ENCODE measurements at regions not wholly inside any gene's neighbourhood (a gene's known extent, or its start where the extent isn't known, plus 50 kb on each side); places are given as distances from the start of the nearest gene placed in this dataset.
"Not testable (repeated sequence)": the region's sequence is repeated elsewhere in the genome, so short reads cannot be mapped to it uniquely, and the experiment has no call there.

DNA sequence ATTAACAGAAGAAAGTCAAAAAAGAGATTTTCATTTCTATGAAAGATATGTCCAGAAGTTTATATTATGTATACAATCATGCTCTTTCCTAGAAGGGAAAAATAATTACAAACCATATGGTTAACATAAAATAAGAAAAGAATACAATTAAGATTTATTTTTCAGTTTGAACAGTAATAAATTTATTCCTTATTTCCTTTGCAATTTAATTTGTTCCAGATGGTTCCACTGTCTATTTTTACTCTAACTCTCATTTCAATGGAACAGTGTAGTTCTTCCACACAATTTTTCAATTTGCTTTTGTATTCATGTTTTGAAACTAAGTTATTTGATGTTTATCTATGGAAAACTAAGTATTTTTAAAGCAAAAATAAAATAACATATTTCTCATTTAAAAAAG lies 1026.3 kb downstream of the TAF11L14 start:
- ChIA-PET POLR2A (no interaction called here), CTCF (no interaction called here)
- no peaks in the 10 kb centered on the region for H3K36me3 ChIP-seq (ENCODE audit: control insufficient read depth in 2 of 2, extremely low read depth in 1 of 2, insufficient read depth in 1 of 2, low read length in 1 of 2)
- H3K4me3 ChIP-seq (ENCODE audit: control insufficient read depth in 1 of 2, extremely low read depth in 1 of 2, low read length in 1 of 2) = no peak overlapping the region
- ATAC-seq (replicated peaks in 1 of 4) (no peak), DNase-seq (no peak)
- peaks cover 0 to 4% (median 0%) of the 10 kb centered on the region in 3 donors for H3K9me3 Mint-ChIP-seq
- H3K27me3 Mint-ChIP-seq = no peaks in the 10 kb centered on the region
- H3K9me3 ChIP-seq = no peaks in the 10 kb centered on the region
- no peaks in the 10 kb centered on the region for H3K36me3 Mint-ChIP-seq
- H3K4me1 Mint-ChIP-seq = no peaks in the 10 kb centered on the region
- no peaks in the 10 kb centered on the region for H3K4me1 ChIP-seq (ENCODE audit: control insufficient read depth in 1 of 2, extremely low read depth in 1 of 2, insufficient read depth in 2 of 2, low read length in 2 of 2)
- H3K27ac Mint-ChIP-seq = no peak overlapping the region
- H3K27me3 ChIP-seq (replicated peaks in 1 of 2; ENCODE audit: control insufficient read depth in 2 of 2, extremely low read depth in 1 of 2, insufficient read depth in 2 of 2, low read length in 1 of 2) = no peaks in the 10 kb centered on the region
- H3K27ac ChIP-seq (ENCODE audit: low read length) = no peak overlapping the region
- no peak overlapping the region for H3K4me3 Mint-ChIP-seq

DNA sequence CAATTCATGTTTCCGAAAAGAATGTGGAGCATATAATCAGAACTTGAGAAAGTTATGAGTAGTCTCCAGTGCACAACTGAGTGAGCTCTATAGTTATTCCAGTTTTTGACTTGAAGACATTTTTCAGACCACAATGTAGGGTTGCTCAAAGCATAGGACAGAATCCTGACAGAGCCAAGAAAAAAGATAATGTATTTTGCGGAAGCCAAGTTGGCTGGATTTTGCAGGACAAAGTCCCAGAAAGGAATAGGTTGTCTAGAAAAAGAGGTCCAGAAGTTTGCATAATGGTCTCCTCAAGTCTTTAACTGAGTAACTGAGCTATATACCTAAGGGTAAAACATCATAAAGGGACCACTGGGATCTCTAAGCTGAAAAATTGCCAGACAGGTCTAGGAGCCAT lies 1028.0 kb downstream of the TAF11L14 start:
- POLR2A ChIA-PET = no interaction called here
- CTCF ChIA-PET = no interaction called here
- peaks cover 0 to 4% (median 0%) of the 10 kb centered on the region in 3 donors for H3K9me3 Mint-ChIP-seq

DNA sequence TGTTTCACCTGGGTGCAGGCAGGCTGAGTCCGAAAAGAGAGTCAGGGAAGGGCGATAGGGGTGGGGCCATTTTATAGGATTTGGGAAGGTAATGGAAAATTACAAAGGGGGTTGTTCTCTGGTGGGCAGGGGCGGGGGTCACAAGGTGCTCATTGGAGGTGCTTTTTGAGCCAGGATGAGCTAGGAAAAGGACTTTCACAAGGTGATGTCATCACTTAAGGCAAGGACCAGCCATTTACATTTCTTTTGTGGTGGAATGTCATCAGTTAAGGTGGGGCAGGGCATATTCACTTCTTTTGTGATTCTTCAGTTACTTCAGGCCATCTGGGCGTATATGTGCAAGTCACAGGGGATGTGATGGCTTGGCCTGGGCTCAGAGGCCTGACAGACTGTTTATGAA lies 1040.0 kb downstream of the TAF11L14 start:
- POLR2A ChIA-PET = not testable (repeated sequence)

More for the DNA sequence above, 1028.0 kb downstream of the TAF11L14 start:
- Mint-ChIP-seq H3K4me3 (no peak overlapping the region), H3K27ac (no peak overlapping the region), H3K36me3 (no peaks in the 10 kb centered on the region), H3K4me1 (no peaks in the 10 kb centered on the region), H3K27me3 (no peaks in the 10 kb centered on the region)
- WGBS (ENCODE audit: insufficient coverage) = 100% methylated on average over 2 of the region's 2 CpGs
- no peak overlapping the region for H3K27ac ChIP-seq (ENCODE audit: low read length)
- ATAC-seq (replicated peaks in 1 of 4) (no peak), DNase-seq (no peak)
- H3K36me3 ChIP-seq (ENCODE audit: control insufficient read depth in 2 of 2, extremely low read depth in 1 of 2, insufficient read depth in 1 of 2, low read length in 1 of 2) = no peaks in the 10 kb centered on the region
- no peaks in the 10 kb centered on the region for H3K27me3 ChIP-seq (replicated peaks in 1 of 2; ENCODE audit: control insufficient read depth in 2 of 2, extremely low read depth in 1 of 2, insufficient read depth in 2 of 2, low read length in 1 of 2)
- no peaks in the 10 kb centered on the region for H3K9me3 ChIP-seq
- H3K4me1 ChIP-seq (ENCODE audit: control insufficient read depth in 1 of 2, extremely low read depth in 1 of 2, insufficient read depth in 2 of 2, low read length in 2 of 2) = no peaks in the 10 kb centered on the region
- H3K4me3 ChIP-seq (ENCODE audit: control insufficient read depth in 1 of 2, extremely low read depth in 1 of 2, low read length in 1 of 2) = no peak overlapping the region

DNA sequence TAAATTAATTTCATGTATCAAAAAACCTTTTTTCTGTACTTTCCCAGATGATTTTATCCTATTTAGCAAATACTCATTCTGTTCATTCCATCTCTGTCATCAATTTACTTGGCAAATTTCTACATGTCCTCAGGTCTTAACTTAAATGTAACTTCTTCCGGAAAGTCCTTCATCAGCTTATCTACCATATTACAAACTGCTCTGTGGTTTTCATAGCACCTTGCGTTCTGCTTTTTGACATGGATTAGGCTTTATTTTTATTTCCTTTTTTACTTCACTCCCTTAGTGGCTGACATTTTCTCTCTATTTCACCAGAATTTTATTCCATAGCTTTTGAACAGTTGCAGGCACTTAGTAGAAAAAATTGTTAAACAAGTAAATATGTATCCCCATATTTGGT lies 1040.8 kb downstream of the TAF11L14 start:
- CTCF ChIA-PET = interaction anchor here in 1 of 2 donors (0.6 kb wide), 1 partner anchor 24 kb away, joined by 3 read pairs; no protein-coding TSS in a partner anchor
- H3K9me3 ChIP-seq = no peaks in the 10 kb centered on the region
- peaks cover 0 to 3% (median 0%) of the 10 kb centered on the region in 3 donors for H3K9me3 Mint-ChIP-seq
- H3K27me3 ChIP-seq (replicated peaks in 1 of 2; ENCODE audit: control insufficient read depth in 2 of 2, extremely low read depth in 1 of 2, insufficient read depth in 2 of 2, low read length in 1 of 2) = no peaks in the 10 kb centered on the region
- peaks cover 0 to 3% of the 10 kb centered on the region in 2 donors for H3K27me3 Mint-ChIP-seq
- H3K4me1 ChIP-seq (ENCODE audit: control insufficient read depth in 1 of 2, extremely low read depth in 1 of 2, insufficient read depth in 2 of 2, low read length in 2 of 2) = no peaks in the 10 kb centered on the region
- POLR2A ChIA-PET = no interaction called here
- H3K4me1 Mint-ChIP-seq = no peaks in the 10 kb centered on the region
- WGBS (ENCODE audit: insufficient coverage) = no CpG with 5 or more reads among the region's 2 CpGs
- no peaks in the 10 kb centered on the region for H3K36me3 Mint-ChIP-seq
- H3K4me3 Mint-ChIP-seq = no peak overlapping the region
- H3K4me3 ChIP-seq (ENCODE audit: control insufficient read depth in 1 of 2, extremely low read depth in 1 of 2, low read length in 1 of 2) = no peak overlapping the region
- H3K36me3 ChIP-seq (ENCODE audit: control insufficient read depth in 2 of 2, extremely low read depth in 1 of 2, insufficient read depth in 1 of 2, low read length in 1 of 2) = no peaks in the 10 kb centered on the region
- DNase-seq (no peak), ATAC-seq (replicated peaks in 1 of 4) (no peak)
- H3K27ac Mint-ChIP-seq = no peak overlapping the region
- no peak overlapping the region for H3K27ac ChIP-seq (ENCODE audit: low read length)

More for the DNA sequence above, 1040.0 kb downstream of the TAF11L14 start:
- H3K36me3 ChIP-seq (ENCODE audit: control insufficient read depth in 2 of 2, extremely low read depth in 1 of 2, insufficient read depth in 1 of 2, low read length in 1 of 2); H3K9me3 ChIP-seq; H3K27ac ChIP-seq (ENCODE audit: low read length); DNase-seq; H3K27me3 Mint-ChIP-seq; H3K9me3 Mint-ChIP-seq; H3K4me1 Mint-ChIP-seq; H3K27ac Mint-ChIP-seq; H3K36me3 Mint-ChIP-seq; H3K27me3 ChIP-seq (replicated peaks in 1 of 2; ENCODE audit: control insufficient read depth in 2 of 2, extremely low read depth in 1 of 2, insufficient read depth in 2 of 2, low read length in 1 of 2); H3K4me3 ChIP-seq (ENCODE audit: control insufficient read depth in 1 of 2, extremely low read depth in 1 of 2, low read length in 1 of 2); CTCF ChIA-PET; H3K4me1 ChIP-seq (ENCODE audit: control insufficient read depth in 1 of 2, extremely low read depth in 1 of 2, insufficient read depth in 2 of 2, low read length in 2 of 2); ATAC-seq (replicated peaks in 1 of 4); H3K4me3 Mint-ChIP-seq: not testable (repeated sequence)
- 60% methylated on average over 1 of the region's 4 CpGs for WGBS (ENCODE audit: insufficient coverage)

DNA sequence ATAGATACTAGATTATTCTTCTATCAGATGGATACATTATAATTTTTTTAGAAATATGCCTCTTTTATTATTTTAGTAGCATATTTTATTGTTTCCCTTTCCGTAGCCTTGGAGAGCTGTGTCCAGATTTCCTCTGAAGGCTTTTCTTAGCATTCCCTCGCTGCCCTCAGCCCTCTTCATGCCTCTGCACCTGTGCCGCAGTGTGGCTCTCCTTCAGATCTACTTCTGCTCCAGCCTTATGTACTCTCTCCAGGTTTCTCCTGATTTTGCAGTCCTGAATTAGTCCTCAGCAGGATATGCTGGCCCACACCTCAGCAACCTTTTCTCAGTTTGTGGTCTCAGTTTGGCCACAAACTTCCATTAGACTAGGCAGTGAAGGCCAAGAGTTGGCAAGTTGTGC lies 1052.0 kb downstream of the TAF11L14 start:
- Mint-ChIP-seq H3K9me3 (peaks cover 5 to 19% (median 8%) of the 10 kb centered on the region in 3 donors), H3K4me3 (no peak overlapping the region), H3K4me1 (no peaks in the 10 kb centered on the region), H3K27ac (no peak overlapping the region), H3K36me3 (no peaks in the 10 kb centered on the region), H3K27me3 (peaks cover 0 to 3% of the 10 kb centered on the region in 2 donors)
- no peak overlapping the region for H3K27ac ChIP-seq (ENCODE audit: low read length)
- DNase-seq (no peak), ATAC-seq (replicated peaks in 1 of 4) (no peak)
- ChIA-PET CTCF (interaction anchor here in 1 of 2 donors (0.7 kb wide), 2 partner anchors 8 to 45 kb away, joined by 3 to 4 read pairs; no protein-coding TSS in a partner anchor), POLR2A (no interaction called here)
- no peak overlapping the region for H3K4me3 ChIP-seq (ENCODE audit: control insufficient read depth in 1 of 2, extremely low read depth in 1 of 2, low read length in 1 of 2)
- WGBS (ENCODE audit: insufficient coverage) = 100% methylated on average over 3 of the region's 3 CpGs
- no peaks in the 10 kb centered on the region for H3K4me1 ChIP-seq (ENCODE audit: control insufficient read depth in 1 of 2, extremely low read depth in 1 of 2, insufficient read depth in 2 of 2, low read length in 2 of 2)
- no peaks in the 10 kb centered on the region for H3K9me3 ChIP-seq
- no peaks in the 10 kb centered on the region for H3K36me3 ChIP-seq (ENCODE audit: control insufficient read depth in 2 of 2, extremely low read depth in 1 of 2, insufficient read depth in 1 of 2, low read length in 1 of 2)
- H3K27me3 ChIP-seq (replicated peaks in 1 of 2; ENCODE audit: control insufficient read depth in 2 of 2, extremely low read depth in 1 of 2, insufficient read depth in 2 of 2, low read length in 1 of 2) = no peaks in the 10 kb centered on the region

DNA sequence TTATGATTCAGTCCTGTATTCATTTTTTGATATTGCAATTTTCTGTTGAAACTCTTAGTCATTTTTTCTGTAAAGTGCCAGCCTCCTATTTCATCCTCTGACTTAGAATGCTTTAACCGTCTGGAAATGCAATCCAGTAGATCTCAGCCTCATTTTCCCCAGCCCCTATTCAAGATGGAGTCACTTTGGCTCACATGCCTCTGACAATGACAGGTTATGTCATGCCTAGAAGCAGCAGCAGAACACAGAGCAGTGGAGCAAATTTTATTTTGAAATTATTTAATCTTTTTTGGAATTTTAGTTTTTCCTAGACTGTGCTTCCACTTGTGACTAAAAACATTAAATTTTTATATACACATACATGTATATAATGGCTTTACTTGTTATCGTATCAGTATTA lies 1053.2 kb downstream of the TAF11L14 start:
- CTCF ChIA-PET = interaction anchor here in 1 of 2 donors (0.5 kb wide), 1 partner anchor 21 kb away, joined by 3 read pairs; no protein-coding TSS in a partner anchor
- POLR2A ChIA-PET = no interaction called here
- no peaks in the 10 kb centered on the region for H3K9me3 ChIP-seq
- Mint-ChIP-seq H3K27ac (no peak overlapping the region), H3K4me3 (no peak overlapping the region), H3K36me3 (no peaks in the 10 kb centered on the region), H3K27me3 (peaks cover 0 to 3% of the 10 kb centered on the region in 2 donors), H3K4me1 (no peaks in the 10 kb centered on the region), H3K9me3 (peaks cover 5 to 15% (median 8%) of the 10 kb centered on the region in 3 donors)
- no peak for ATAC-seq (replicated peaks in 1 of 4)
- no peak overlapping the region for H3K4me3 ChIP-seq (ENCODE audit: control insufficient read depth in 1 of 2, extremely low read depth in 1 of 2, low read length in 1 of 2)
- no CpG with 5 or more reads among the region's 2 CpGs for WGBS (ENCODE audit: insufficient coverage)
- H3K4me1 ChIP-seq (ENCODE audit: control insufficient read depth in 1 of 2, extremely low read depth in 1 of 2, insufficient read depth in 2 of 2, low read length in 2 of 2) = no peaks in the 10 kb centered on the region
- no peak overlapping the region for H3K27ac ChIP-seq (ENCODE audit: low read length)
- DNase-seq = no peak
- H3K36me3 ChIP-seq (ENCODE audit: control insufficient read depth in 2 of 2, extremely low read depth in 1 of 2, insufficient read depth in 1 of 2, low read length in 1 of 2) = no peaks in the 10 kb centered on the region
- H3K27me3 ChIP-seq (replicated peaks in 1 of 2; ENCODE audit: control insufficient read depth in 2 of 2, extremely low read depth in 1 of 2, insufficient read depth in 2 of 2, low read length in 1 of 2) = no peaks in the 10 kb centered on the region

DNA sequence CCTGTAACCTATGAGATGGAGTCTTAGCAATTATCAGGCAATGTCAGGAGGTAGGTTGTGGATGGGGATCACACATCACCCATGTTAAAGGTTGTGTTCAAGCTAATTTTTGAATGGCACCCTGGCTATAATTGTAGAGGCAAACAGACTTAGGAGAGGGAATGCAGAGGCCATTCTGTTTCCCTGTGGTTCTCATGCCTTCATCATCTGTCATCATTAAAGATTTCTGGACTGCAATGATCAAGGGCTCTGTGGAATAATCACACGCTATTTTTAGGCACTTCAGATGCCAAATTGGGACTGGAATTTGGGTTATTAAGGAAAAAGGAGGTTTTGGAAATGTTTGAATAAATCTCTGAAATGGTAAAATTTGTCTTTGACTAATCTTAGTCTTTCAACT lies 1065.4 kb downstream of the TAF11L14 start:
- ChIA-PET CTCF (interaction anchor here (1.2 to 1.4 kb wide), 3 partner anchors 10 to 13 kb away, joined by 3 to 4 read pairs (median 4); no protein-coding TSS in a partner anchor), POLR2A (no interaction called here)

More for the DNA sequence above, 1065.4 kb downstream of the TAF11L14 start:
- WGBS (ENCODE audit: insufficient coverage) = no CpG with 5 or more reads among the region's 1 CpG
- Mint-ChIP-seq H3K27me3 (no peaks in the 10 kb centered on the region), H3K36me3 (no peaks in the 10 kb centered on the region), H3K9me3 (no peaks in the 10 kb centered on the region), H3K27ac (no peak overlapping the region), H3K4me1 (peaks cover 14 to 15% (median 15%) of the 10 kb centered on the region in 3 donors), H3K4me3 (no peak overlapping the region)
- no peak for ATAC-seq (replicated peaks in 1 of 4)
- Histone ChIP-seq H3K9me3 (no peaks in the 10 kb centered on the region), H3K4me1 (ENCODE audit: control insufficient read depth in 1 of 2, extremely low read depth in 1 of 2, insufficient read depth in 2 of 2, low read length in 2 of 2) (peaks cover 0 to 4% of the 10 kb centered on the region in 2 experiments), H3K27me3 (replicated peaks in 1 of 2; ENCODE audit: control insufficient read depth in 2 of 2, extremely low read depth in 1 of 2, insufficient read depth in 2 of 2, low read length in 1 of 2) (no peaks in the 10 kb centered on the region), H3K4me3 (ENCODE audit: control insufficient read depth in 1 of 2, extremely low read depth in 1 of 2, low read length in 1 of 2) (no peak overlapping the region), H3K27ac (ENCODE audit: low read length) (no peak overlapping the region), H3K36me3 (ENCODE audit: control insufficient read depth in 2 of 2, extremely low read depth in 1 of 2, insufficient read depth in 1 of 2, low read length in 1 of 2) (no peaks in the 10 kb centered on the region)
- DNase-seq = no peak

Data from T-cell (primary cell).